ENCODE measurements at regions not wholly inside any gene's neighbourhood (a gene's known extent, or its start where the extent isn't known, plus 50 kb on each side); places are given as distances from the start of the nearest gene placed in this dataset.

DNA sequence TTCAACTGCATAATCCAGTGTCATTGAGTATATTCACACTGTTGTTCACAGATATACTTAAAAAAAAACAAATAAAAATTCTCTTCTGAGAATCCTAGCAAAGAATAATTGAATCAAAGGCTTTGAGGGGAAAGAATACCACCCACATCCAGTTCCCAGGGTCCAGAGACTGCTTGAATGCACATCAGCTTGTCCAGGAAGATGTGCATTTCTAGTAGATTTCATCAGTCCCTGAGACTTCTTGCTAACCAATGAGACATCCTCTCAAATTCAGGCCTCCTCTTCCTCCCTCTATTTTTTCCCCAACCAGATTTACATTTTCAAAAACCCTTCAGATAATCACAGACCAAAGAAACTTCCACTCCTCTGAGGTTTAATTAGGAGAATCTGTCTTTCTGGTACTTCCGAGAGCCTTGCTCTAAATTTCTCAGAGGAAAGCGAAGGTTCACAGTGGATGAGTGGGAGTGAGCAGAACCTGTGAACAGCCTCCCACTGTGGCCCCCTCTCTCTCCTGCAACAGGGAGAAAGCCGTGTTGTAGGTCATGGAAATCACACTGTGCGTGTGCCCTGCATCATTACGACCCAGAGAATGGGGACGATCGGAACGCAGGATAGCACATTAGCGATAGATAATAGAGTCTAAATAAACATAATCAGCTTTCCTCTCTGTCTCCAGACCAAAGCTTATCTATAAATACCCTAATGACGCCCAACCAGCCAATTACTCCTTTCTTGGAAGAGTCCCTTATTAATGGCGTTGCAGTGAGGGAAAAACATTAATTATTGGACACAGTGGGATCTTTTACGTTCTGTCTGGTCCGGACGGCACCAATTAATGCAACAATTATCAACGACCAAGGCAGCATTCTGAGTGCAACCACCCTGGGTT lies 212.5 kb downstream of the EMX2 start:
- Mint-ChIP-seq H3K36me3 (ENCODE audit: low read depth, unreplicated experiment) (no peaks in the 10 kb centered on the region), H3K4me3 (ENCODE audit: unreplicated experiment) (no peak overlapping the region), H3K27ac (ENCODE audit: unreplicated experiment) (no peak overlapping the region), H3K9me3 (ENCODE audit: unreplicated experiment) (no peaks in the 10 kb centered on the region), H3K4me1 (ENCODE audit: unreplicated experiment) (no peaks in the 10 kb centered on the region), H3K27me3 (ENCODE audit: unreplicated experiment) (peaks cover 3% of the 10 kb centered on the region)
- TF ChIP-seq, protein P1, sequence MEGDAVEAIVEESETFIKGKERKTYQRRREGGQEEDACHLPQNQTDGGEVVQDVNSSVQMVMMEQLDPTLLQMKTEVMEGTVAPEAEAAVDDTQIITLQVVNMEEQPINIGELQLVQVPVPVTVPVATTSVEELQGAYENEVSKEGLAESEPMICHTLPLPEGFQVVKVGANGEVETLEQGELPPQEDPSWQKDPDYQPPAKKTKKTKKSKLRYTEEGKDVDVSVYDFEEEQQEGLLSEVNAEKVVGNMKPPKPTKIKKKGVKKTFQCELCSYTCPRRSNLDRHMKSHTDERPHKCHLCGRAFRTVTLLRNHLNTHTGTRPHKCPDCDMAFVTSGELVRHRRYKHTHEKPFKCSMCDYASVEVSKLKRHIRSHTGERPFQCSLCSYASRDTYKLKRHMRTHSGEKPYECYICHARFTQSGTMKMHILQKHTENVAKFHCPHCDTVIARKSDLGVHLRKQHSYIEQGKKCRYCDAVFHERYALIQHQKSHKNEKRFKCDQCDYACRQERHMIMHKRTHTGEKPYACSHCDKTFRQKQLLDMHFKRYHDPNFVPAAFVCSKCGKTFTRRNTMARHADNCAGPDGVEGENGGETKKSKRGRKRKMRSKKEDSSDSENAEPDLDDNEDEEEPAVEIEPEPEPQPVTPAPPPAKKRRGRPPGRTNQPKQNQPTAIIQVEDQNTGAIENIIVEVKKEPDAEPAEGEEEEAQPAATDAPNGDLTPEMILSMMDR (IDR thresholded peaks at IDR 0.05; ENCODE audit: unreplicated experiment), result no peak
- no peak for DNase-seq (ENCODE audit: low spot score)

DNA sequence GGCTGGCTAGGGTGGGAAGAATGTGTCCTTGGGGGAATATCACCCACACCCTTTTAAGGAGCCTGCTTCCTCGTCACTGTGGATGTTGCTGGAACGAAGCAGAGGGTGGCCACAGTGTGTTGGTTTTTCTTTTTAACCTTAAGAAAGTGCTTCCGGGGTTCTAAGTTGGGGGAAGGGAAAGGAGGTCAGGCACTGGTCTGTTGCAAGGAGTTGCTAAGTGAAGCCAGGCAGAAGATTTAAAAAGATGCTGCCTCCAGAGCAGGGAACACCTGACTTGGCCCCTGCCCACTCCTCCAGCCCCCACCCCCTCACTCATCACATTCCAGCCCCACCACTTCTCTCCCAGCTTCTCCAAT lies 213.1 kb downstream of the EMX2 start:
- TF ChIP-seq, protein P1 (IDR thresholded peaks at IDR 0.05; ENCODE audit: unreplicated experiment), result no peak
- Mint-ChIP-seq H3K4me3 (ENCODE audit: unreplicated experiment) (no peak overlapping the region), H3K27ac (ENCODE audit: unreplicated experiment) (no peak overlapping the region), H3K36me3 (ENCODE audit: low read depth, unreplicated experiment) (no peaks in the 10 kb centered on the region), H3K27me3 (ENCODE audit: unreplicated experiment) (peaks cover 3% of the 10 kb centered on the region), H3K4me1 (ENCODE audit: unreplicated experiment) (no peaks in the 10 kb centered on the region), H3K9me3 (ENCODE audit: unreplicated experiment) (no peaks in the 10 kb centered on the region)
- DNase-seq (ENCODE audit: low spot score), result no peak

- H3K36me3 Mint-ChIP-seq (ENCODE audit: low read depth, unreplicated experiment), result no peaks in the 10 kb centered on the region
- no peak overlapping the region for H3K4me3 Mint-ChIP-seq (ENCODE audit: unreplicated experiment)
- peaks cover 3% of the 10 kb centered on the region for H3K27me3 Mint-ChIP-seq (ENCODE audit: unreplicated experiment)
- no peak overlapping the region for H3K27ac Mint-ChIP-seq (ENCODE audit: unreplicated experiment)
- TF ChIP-seq, protein P1 (IDR thresholded peaks at IDR 0.05; ENCODE audit: unreplicated experiment), result no peak
- no peaks in the 10 kb centered on the region for H3K9me3 Mint-ChIP-seq (ENCODE audit: unreplicated experiment)
- DNase-seq (ENCODE audit: low spot score), result no peak
- no peaks in the 10 kb centered on the region for H3K4me1 Mint-ChIP-seq (ENCODE audit: unreplicated experiment)
Observed at GRCh38 chr10:117757086-117757720, 214.7 kb downstream of the EMX2 start.

DNA sequence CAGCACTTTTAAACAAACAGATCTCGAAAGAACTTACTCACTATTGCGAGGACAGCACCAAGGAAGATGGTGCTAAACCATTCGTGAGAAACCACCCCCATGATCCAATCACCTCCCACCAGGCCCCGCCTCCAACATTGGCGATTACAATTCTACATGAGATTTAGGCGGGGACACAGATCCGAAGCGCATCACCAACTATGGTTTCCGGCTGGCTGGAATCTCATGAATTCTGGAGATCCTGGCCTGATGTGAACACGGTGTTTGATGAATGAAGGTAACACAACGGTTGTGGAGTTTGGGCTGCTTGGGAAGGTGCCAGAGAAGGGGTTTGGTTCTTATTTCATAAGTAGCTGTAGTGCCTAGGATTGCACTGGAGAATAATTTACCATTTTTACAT lies 216.7 kb downstream of the EMX2 start:
- Mint-ChIP-seq H3K27ac (ENCODE audit: unreplicated experiment) (no peak overlapping the region), H3K4me3 (ENCODE audit: unreplicated experiment) (no peak overlapping the region), H3K36me3 (ENCODE audit: low read depth, unreplicated experiment) (no peaks in the 10 kb centered on the region), H3K4me1 (ENCODE audit: unreplicated experiment) (no peaks in the 10 kb centered on the region), H3K9me3 (ENCODE audit: unreplicated experiment) (no peaks in the 10 kb centered on the region), H3K27me3 (ENCODE audit: unreplicated experiment) (peaks cover 1% of the 10 kb centered on the region)
- DNase-seq (ENCODE audit: low spot score), result no peak
- TF ChIP-seq, protein P1 (IDR thresholded peaks at IDR 0.05; ENCODE audit: unreplicated experiment), result no peak

GRCh38 chr10:117761695-117762094 lies 219.1 kb downstream of the EMX2 start:
- no peaks in the 10 kb centered on the region for H3K4me1 Mint-ChIP-seq (ENCODE audit: unreplicated experiment)
- no peaks in the 10 kb centered on the region for H3K27me3 Mint-ChIP-seq (ENCODE audit: unreplicated experiment)
- no peaks in the 10 kb centered on the region for H3K9me3 Mint-ChIP-seq (ENCODE audit: unreplicated experiment)

More at GRCh38 chr10:117761695-117762094, 219.1 kb downstream of the EMX2 start:
- no peak overlapping the region for H3K27ac Mint-ChIP-seq (ENCODE audit: unreplicated experiment)
- no peaks in the 10 kb centered on the region for H3K36me3 Mint-ChIP-seq (ENCODE audit: low read depth, unreplicated experiment)
- DNase-seq (ENCODE audit: low spot score), result no peak
- TF ChIP-seq, protein P1 (IDR thresholded peaks at IDR 0.05; ENCODE audit: unreplicated experiment), result no peak
- no peak overlapping the region for H3K4me3 Mint-ChIP-seq (ENCODE audit: unreplicated experiment)

All from endothelial cell (in vitro differentiated cells).